Fibroblast of skin of abdomen (primary cell): ENCODE measurements at regions not wholly inside any gene's neighbourhood (a gene's known extent, or its start where the extent isn't known, plus 50 kb on each side); places are given as distances from the start of the nearest gene placed in this dataset.

Experiments
- DNase-seq: peaks from one replicate; pipeline ENCODE4 v3.0.0-alpha.2; 2013

DNA sequence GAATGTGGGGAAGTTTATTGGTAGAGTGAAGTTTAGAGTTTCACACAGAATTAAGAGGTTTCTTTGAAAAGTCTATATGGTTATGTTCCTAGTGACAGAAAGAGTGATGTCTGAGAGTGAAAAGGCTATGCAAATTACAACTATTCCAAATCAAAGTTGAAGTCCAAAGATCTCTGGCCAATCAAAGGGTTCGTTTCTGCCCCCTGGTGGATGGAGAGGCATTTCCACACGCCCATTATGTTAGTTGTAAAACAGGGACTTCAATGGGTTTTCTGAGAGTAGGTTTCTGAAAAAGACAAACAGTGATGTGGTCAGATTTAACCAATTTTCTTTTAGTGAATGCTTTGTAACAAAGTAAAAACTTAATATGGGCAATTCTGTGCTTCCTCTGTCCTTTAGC lies 441.5 kb upstream of the POU3F3 start:
- DNase-seq, result peak; percentile 23

DNA sequence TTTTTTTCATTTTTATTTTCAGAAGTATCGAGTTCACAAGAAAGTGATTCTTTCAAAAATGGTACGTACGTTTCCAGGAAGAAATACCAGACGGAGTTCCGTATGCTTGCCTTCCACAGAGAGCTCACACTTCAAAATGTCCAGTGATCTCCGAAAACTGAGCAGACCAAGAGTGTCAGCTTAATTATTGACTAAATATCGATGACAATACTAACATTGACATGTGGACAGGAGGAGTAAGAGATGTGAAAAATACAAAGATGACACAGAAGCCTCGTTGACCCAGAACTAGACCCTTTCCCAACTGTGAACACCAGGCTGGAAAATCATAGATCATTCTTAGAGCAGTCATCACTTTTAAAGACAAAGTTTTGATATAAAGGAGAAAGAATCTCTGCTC lies 440.0 kb upstream of the POU3F3 start:
- no peak for DNase-seq

DNA sequence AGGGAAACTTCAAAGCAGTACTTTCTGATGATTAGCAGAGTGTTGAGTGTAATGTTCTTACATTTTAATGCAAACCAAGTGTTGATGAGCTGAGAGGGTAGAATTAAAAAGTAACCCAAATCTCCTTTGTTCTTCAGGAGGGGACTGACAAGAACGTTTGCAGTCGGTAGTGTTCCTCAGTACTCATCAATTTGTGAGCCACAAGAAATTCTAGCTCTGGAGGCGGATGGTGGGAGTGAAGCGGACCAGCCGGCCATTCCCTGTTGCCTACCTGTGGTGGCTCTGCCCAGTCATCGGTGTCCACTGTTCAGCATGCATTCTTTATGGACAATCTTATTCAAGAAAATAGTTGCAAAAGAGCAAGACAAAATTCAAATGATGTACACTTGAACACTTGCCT lies 438.6 kb upstream of the POU3F3 start:
- no peak for DNase-seq

DNA sequence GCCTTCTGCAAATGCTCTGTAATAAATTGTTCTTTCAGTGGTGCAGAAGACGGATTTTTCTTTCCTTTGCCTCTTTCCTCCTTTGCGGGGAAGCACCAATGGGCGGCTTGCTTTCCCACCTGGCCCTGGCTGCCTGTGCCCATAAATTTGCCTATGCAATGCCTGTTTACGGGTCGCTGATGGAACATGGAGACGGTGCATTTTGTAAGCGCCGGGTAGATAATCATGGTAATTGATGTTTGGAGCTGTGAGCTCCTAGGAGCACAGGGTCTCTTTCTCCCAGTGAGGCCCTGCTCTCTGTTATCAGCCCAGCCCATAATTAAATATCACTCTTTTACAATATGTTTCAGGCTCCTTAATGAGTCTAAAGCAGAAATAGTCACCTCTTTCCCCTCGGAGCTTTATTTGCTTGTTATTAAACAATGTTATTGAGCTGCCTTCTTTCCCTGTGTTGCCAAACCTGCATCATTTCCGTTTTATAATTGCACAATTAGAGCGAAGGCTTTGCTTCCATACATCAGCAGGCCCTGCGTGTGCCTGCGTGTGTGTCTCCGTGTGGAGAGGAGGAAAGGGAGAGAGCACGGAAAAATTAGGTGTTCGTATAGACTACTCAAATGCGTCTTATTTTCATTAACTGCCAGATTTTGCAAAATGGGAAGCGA lies 437.4 kb upstream of the POU3F3 start:
- DNase-seq, result no peak

DNA sequence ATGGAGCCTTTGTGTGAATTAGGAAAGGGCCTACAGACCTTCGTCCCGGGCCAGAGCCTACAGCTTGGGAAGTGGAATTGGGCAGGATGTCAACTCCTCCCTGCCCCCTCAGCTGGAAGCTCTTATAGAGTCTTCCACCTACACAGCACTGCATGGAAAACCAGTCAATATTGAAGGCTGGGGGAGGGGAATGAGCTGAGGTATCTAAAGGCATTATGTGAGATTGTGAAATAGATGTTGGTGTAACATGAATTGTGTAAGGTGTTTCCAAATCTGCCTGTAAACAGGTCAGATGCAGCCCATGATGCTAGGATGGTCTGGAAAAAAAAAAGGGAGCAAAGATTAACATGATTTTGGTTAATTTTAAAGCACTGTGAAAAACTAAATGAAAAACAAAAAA lies 433.5 kb upstream of the POU3F3 start:
- no peak for DNase-seq

DNA sequence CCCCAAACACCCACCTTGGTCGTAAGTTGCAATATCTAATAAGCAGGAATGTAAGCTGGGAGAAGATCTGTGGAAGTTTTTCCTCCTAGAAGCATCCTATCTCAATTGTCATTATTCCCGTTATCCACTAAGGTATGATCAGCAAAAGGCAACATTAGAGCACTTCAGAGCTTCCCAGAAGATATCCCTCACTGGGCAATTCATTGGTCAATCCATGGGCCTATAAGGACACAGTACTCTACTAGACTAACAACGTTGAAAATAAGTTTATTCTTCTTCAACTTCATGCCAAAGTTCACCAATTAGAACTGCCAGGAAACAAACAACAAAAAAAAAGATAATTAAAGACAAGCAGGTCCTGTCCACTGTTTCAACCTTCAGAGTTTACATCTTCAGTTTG lies 433.0 kb upstream of the POU3F3 start:
- no peak for DNase-seq

DNA sequence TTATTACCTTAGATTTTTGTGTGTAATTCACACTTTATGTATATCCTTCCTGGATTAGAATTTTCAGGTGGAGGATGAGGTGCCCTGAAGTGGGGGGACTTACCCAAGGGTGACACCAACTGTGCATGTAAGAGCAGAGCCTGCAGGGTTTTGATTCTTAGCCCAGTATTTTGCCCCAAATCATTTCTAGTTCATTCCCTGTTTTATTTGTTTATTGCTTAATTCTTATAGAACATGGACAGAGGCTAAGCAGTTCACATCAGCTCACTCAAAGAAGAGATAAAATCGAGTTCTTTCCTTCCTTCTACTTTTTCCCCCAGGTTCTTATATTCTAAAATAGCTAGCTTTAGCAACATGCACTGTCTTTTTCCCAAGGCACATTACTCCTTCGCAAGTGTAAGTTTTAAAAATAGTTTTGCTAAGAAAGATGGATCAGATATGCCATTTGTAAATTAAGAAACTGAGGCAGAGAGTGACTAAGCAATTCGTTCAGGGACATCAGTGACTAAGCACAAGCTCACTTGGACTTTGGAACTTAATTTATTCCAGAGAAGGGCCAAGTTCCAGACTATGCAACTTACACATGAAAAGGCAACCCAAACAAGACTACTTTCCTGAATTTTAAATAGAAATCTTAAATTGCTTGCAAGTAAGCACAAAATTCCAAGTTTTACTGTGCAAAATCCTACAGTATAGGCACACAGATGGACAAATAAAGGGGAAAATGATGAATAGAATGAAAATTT lies 427.9 kb upstream of the POU3F3 start:
- DNase-seq, result no peak

DNA sequence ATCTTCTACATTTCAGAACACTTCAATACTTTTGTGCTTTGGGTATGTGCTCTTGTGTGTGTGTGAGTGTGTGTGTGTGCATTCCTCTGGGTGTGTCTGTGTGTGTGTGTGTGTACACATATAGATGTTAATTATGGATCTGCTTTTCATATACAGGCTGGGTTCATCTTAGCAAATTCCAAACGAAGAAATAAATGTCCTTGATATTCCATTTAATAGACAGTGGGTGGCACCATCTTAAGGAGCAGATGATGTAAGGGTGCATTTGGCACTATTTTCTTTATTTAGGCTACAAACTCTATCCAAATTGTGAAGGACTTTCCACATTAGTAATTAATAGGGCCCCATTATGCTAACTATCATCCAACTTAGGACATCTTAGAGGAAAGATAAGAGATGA lies 425.8 kb upstream of the POU3F3 start:
- DNase-seq, result no peak

DNA sequence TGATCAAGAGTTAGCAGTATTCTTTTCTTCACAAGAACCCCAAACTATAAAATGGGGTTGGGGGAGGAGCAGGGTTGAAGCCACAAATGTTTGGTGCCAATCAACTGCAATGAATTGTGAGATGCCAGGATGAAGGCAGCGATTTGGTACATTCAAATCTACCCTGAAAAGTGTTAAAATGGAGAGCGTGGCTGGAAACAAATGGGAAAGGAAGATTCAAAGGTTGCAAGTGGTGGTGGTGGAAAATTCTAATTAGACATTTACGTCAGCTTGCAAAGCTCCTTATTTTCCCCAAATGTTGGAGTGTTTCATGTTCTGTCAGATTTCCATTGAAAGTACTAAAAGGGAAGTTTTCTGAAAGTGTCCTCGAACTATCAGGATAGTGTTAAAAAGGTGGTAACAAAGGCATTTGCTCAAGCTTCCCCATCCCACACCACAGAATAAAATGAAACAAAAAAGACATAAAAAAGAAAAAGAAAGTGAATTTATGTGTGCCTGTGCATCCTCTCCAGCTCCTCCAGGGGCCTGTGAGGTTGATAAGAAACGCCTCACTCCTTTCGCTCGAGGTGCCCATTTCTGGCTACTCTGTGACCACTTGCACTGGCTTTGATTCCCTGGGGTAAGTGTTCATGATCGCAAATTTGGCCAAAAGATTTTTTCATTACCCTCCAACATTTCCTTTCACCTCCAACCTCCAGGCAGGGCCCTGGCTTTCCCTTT lies 424.1 kb upstream of the POU3F3 start:
- DNase-seq, result no peak

DNA sequence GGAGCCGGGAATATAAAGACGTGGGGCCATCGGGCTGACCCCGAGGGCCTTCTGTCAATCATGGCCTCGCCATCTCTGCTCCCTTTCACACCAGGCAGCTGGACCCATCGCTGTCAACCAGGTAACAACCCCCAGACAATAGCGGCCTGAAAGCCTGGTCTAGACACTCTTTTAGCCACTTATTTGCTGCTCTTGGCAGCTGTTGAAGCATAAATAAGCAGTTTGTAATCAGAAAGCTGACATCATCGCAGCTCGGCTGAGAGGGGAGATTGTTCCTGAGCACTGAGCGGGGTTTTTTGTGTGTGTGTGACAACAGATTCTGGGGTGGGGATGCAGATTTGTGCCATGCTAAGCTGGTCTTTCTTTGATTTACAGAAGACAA lies 423.6 kb upstream of the POU3F3 start:
- no peak for DNase-seq

DNA sequence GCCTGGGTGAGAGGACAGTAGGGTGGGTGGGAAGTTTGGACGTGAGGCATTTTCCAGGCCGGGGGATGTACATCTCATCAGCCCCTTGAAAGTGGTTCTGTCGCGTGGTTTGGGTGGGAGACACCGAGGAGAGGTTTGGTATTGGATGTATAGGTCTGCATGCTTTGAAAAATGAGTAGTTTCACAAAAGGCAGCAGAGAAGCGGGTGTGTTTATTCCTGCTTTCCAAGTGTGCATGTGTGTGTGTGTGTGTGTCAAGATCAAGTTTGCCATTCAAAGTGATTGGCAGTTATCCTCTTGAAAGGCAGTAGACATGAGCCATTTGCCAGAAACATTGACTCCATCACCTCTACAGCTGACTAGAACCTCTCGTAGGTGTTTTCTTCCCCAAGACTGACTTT lies 423.1 kb upstream of the POU3F3 start:
- no peak for DNase-seq

DNA sequence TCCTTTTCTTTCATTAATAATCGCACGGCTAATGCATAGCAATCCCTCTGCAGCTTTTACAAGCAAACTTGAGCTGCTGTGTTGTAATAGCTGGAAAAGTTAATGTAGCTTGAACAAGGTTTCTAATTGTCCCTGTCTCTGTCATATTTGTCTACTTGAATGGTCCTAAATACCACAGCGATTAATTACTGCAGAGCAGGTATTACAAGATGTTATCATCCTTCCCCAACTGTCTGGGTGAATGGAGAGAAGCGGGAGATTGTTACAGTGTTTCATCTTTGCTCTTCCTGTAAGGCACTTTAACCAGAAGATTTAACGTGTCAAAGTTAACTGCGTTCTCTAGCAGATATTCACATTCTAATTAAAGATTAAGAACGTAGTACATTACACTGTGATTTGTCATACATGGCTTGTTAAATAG lies 422.2 kb upstream of the POU3F3 start:
- DNase-seq, result no peak

DNA sequence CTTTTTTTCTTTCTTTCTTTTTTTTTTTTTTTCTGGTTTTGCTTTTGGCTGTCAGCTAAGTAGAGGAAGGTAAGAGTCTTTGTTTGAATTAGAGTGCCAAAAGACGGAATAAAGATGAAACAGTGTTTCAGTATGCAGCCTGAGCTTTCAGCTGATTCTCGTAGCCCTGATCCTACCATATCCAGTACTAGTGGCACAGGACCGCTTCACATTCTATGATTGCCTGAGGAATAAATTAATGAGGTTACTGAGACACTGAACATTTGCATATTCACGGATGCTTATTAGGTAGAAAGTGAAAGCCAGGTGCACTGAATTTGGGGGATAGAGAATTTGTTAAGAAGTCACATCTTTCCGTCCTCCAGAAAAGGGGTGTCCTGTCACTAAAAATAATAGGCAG lies 421.5 kb upstream of the POU3F3 start:
- no peak for DNase-seq

DNA sequence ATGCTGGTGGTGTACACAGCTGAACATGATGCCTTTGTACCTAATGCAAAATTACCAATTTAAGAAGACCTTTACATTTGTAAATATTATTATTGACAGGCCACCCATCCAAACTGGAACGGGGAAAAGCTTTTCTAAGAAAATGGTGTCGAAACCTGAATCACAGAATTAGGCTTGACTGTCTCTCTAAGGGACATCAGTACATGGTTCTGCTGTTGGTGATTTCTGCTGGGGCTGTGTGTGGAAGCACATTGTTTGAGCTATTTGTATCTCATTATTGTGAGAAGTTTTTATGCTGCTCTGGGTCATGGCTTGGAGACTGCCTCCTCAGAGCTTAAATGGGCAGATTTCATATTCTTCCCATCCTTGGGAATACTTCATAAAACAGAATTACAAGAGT lies 420.9 kb upstream of the POU3F3 start:
- no peak for DNase-seq

DNA sequence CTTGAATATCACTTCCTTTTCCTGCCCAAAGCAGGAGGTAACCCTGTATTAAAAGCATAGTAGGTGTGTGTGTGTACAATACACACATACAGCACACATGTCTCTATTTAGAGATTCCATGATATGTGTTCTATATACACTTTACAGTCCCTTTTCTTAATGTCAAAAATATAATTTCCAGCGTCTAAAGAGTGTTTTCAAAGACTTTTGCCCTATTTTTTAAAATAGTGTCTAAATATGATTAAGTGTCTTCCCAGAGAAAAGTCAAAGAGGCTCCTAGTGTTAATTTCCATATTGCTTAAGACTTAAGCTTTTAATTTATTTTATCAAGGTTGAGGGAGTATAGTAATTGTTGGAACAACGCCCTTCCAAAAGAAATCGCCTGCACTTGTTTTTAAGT lies 420.3 kb upstream of the POU3F3 start:
- DNase-seq, result no peak

DNA sequence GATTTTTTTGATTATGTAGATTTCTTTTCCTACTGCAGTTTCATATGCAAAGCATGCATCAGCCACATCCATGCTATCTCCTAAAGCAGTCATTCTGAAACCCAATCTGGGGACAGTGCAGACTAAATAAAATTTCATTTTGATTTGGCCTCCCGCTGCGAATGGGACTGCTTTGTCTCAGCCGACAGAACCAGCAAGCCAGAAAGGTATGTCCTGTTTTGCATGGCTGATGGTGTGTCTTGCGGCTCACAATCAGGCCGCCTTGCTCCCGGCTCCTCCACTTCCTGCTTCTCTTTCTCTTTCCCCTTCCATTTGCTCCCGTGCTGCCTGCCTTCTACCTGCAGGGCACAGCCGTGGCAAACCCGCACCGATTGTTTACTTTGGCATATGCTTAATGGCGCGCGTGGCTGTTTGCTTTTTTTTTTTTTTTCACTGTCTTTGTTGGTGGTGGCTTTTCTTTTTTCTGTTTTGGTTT lies 419.6 kb upstream of the POU3F3 start:
- peak; percentile 53 for DNase-seq

DNA sequence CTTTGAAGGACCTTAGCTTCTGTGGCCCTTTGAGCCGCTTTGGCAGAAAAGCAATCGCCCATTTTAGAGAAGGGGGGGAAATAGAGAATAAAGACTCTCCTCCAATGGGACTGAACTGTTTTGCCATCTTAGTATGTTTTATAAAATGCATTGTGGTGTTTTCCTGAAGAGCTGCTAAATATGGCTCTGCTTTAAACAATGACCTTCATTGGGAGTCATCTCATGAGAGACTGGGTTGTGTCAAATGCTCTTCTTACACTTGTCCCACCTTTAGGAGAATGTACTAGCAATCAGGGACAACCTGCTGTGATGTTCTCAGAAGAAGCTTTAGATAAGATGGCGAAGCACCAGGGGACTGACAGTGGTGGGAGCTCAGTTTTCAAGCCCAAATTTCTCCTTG lies 418.9 kb upstream of the POU3F3 start:
- no peak for DNase-seq

DNA sequence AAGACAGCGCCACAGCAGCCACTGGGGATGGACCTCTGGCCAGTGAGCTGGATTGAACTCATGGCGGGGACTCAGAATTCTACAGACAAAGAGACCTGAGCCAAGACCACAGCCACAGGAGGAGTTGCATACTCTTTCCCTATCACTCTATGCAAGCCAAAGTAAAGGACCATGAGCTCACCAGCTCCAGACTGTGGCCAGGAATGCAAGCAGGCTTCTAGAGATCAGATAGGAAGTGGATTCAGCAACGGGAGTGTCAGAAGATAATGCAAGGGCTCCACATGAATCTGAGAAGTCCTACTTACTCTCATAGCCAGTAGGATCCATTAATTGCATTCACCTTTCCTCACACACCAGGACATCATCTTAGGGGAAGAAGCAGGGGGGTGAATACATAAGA lies 415.4 kb upstream of the POU3F3 start:
- DNase-seq, result no peak

DNA sequence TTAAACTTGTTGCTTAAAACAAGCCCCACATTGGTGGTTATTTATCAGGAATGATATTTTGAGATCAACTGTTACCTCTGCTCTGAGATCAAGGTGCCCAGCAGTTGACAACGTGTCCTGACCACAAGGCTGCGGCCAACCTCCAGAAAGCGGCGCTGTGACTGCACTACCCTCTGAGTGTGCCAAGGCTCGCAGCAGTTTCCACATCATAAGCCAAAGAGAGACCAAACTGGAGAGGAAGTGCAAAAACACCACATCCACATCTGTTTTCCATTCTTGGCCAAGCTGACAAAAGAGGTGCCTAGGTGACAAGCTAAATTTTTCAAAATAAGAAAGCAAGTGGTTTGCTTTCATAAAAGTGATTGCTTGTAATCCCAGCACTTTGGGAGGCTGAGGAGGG lies 410.8 kb upstream of the POU3F3 start:
- DNase-seq, result no peak

DNA sequence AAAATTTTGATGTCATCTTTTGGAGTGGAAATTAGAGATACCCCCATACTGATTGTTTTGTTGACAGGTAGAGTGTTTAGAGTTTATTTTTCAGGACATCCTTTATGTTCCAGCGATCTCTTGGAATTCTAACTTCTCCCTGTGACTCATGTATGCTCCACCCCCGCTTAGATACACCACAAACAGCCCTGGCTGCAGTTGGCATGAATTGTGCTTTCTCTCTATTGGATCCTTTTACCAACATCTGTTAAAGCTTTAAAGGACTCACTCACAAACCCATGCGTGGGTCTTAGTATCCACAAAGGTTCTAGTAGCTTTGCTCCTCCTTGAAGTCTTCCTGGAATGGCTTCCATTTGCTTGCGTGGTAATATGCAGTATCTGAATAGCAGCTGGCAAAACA lies 409.5 kb upstream of the POU3F3 start:
- peak; percentile 40 for DNase-seq

DNA sequence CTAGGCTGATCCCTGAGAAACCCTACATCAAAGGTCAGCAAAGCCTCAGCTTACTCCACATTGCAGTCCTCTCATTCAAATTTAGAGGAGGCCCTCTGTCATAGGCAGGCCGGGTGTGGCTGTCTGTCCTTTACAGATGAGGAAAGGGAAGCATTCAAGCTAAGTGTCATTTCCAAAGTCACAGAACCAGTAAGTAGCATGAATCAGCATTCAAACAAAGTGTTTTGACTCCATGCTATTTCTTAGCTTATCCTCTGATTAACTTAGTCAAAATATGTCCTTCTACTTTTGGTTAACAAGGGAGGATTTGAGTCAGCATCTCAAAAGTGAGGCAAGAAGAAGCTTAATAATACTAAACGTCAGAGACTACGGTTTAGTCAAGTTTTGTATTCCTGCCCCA lies 409.0 kb upstream of the POU3F3 start:
- no peak for DNase-seq

DNA sequence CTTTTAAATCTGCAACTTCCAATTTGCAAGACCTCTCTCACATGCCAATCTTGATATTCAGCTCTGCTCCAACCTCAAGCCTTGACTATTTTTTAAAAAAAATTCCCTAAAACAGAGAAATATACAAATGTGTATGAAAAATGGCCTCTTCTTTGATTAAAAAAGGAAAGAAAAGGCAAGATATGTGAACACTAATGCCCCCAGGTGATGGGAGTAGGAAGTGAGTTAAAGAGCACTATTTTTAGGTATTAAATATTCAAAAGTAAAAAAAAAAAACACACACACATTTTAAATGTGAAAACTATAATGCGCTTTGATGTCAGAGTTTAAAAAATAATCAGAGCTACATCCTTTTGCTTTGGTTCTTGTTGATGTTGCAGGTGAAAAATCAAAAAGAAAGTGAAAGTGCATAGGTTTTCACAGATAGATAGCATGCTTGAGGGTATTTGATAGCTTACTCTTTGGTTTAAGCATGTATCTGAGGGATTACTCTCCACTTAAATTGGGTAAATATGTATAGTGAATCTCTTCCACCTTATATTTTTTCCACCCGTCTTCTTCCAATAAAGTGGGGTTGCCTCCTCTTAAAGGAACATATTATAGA lies 406.0 kb upstream of the POU3F3 start:
- DNase-seq, result no peak

DNA sequence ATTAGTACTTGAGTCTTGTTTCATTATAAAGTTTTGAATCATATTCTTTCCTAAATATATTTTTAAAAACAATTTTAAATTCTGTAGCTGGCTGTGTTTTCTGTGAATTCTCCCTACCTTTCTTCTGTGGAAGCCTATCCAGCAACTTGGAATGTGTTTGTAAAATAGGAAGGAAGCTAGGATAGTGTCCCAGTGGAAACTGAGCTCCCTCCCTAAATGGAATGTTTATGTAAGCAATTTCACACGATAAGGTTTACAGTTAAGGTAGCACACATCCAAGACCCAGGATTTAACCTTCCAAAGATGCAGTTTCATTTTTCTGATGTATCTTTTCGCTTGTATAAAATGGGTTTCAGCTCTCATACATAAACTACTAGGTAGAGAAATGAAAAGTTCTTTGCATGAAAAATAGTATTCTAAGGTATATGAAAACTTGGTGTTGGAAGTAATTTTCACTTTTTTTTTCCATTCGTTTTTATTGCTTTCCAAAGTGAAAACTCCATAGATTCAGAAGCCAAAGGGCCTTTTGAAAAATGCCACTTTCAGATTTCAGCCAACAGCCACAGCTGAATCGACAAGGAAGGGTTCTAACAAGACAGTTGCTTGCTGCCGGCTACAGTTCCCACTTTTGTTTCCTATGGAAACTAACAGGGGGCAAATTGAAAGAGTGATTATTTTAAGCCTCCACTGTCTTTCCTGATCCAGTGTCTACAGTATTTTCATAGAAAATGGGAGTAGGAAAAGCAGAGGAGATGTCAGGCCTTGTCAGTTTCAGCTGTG lies 405.1 kb upstream of the POU3F3 start:
- no peak for DNase-seq
